Activated B cell treated with CpG ODN at 0.5 μM for 24 hours (primary cell): ENCODE measurements at regions not wholly inside any gene's neighbourhood (a gene's known extent, or its start where the extent isn't known, plus 50 kb on each side); places are given as distances from the start of the nearest gene placed in this dataset.

Source experiments
- ATAC-seq: fragments of 200-7000 bp; cut with Tn5 transposase; one replicate; pipeline ENCODE4 v1.10.0; 2021; ENCODE audit warnings: low read depth, mild to moderate bottlenecking, moderate library complexity
- CTCF ChIA-PET: fragments of 350-600 bp; sonication (Branson Sonifier 250); formaldehyde crosslinking; loops from one replicate; lab custom pipeline; 2021; ENCODE audit warnings: antibody characterized with exemption; lab: Charles Lee
- POLR2A ChIA-PET: fragments of 350-600 bp; sonication (Branson Sonifier 250); formaldehyde crosslinking; loops from one replicate; lab custom pipeline; 2021; ENCODE audit warnings: antibody characterized with exemption; lab: Charles Lee
- DNase-seq: peaks from one replicate; pipeline ENCODE4 v3.0.0; 2022
- H3K27ac Mint-ChIP-seq: one replicate; pipeline ENCODE4 v1.8.0; 2020; ENCODE audit warnings: mixed read lengths
- H3K27me3 Mint-ChIP-seq: one replicate; pipeline ENCODE4 v1.8.0; 2021; ENCODE audit warnings: mixed read lengths
- H3K36me3 Mint-ChIP-seq: one replicate; pipeline ENCODE4 v1.8.0; 2021; ENCODE audit warnings: low read depth, mixed read lengths
- H3K4me1 Mint-ChIP-seq: one replicate; pipeline ENCODE4 v1.8.0; 2021; ENCODE audit warnings: mixed read lengths
- H3K4me3 Mint-ChIP-seq: one replicate; pipeline ENCODE4 v1.8.0; 2020; ENCODE audit warnings: mild to moderate bottlenecking, mixed read lengths
- H3K9me3 Mint-ChIP-seq: one replicate; pipeline ENCODE4 v1.8.0; 2020; ENCODE audit warnings: mixed read lengths
- CTCF ChIP-seq: fragments of 200-600 bp; IDR thresholded peaks from one replicate; pipeline ENCODE4 v1.8.0; 2022; ENCODE audit warnings: antibody characterized with exemption, mild to moderate bottlenecking
- intact Hi-C: fragments of 100-400 bp; cut with micrococcal nuclease; formaldehyde crosslinking; loops from one replicate; pipeline ENCODE4 v1.15.1; 2024

GRCh38 chr1:9179463-9180110 is 50.7 kb upstream of the GPR157 start:
- Mint-ChIP-seq H3K36me3 (peaks cover 1% of the 10 kb centered on the region), H3K27ac (no peak overlapping the region), H3K9me3 (no peaks in the 10 kb centered on the region), H3K27me3 (peaks cover 23% of the 10 kb centered on the region), H3K4me3 (no peak overlapping the region), H3K4me1 (peaks cover 19% of the 10 kb centered on the region)
- ATAC-seq (peak; percentile 32), DNase-seq (no peak)
- CTCF ChIA-PET: interaction anchor here (0.9 to 1.8 kb wide), 5 partner anchors 9 to 277 kb away, joined by 3 to 12 read pairs (median 5); no protein-coding TSS in a partner anchor
- intact Hi-C loops: loop anchor here (5.0 kb wide), 1 partner anchor 37 kb away; no protein-coding TSS in a partner anchor
- no peak for TF ChIP-seq CTCF
- POLR2A ChIA-PET: no interaction called here

- ChIA-PET CTCF (interaction anchor here (0.6 to 1.8 kb wide), 9 partner anchors 8 to 276 kb away, joined by 3 to 12 read pairs (median 3); no protein-coding TSS in a partner anchor), POLR2A (interaction anchor here (0.6 kb wide), 1 partner anchor 38 kb away, joined by 8 read pairs; no protein-coding TSS in a partner anchor)
- no peak for ATAC-seq
- peaks cover 21% of the 10 kb centered on the region for H3K27me3 Mint-ChIP-seq
- H3K27ac Mint-ChIP-seq: no peak overlapping the region
- intact Hi-C loops: loop anchor here (5.0 kb wide), 1 partner anchor 38 kb away; no protein-coding TSS in a partner anchor
- no peak overlapping the region for H3K4me3 Mint-ChIP-seq
- H3K9me3 Mint-ChIP-seq: no peaks in the 10 kb centered on the region
- peaks cover 1% of the 10 kb centered on the region for H3K36me3 Mint-ChIP-seq
- no peak for TF ChIP-seq CTCF
- peaks cover 19% of the 10 kb centered on the region for H3K4me1 Mint-ChIP-seq
- no peak for DNase-seq
Observed at GRCh38 chr1:9180111-9180819, 51.4 kb upstream of the GPR157 start.

GRCh38 chr1:9181176-9181906 is 52.4 kb upstream of the GPR157 start:
- H3K4me1 Mint-ChIP-seq: peaks cover 19% of the 10 kb centered on the region
- no peak overlapping the region for H3K27ac Mint-ChIP-seq
- ChIA-PET CTCF (interaction anchor here (0.7 to 1.8 kb wide), 6 partner anchors 9 to 71 kb away, joined by 3 to 12 read pairs (median 4); no protein-coding TSS in a partner anchor), POLR2A (interaction anchor here (0.6 kb wide), 1 partner anchor 39 kb away, joined by 8 read pairs; no protein-coding TSS in a partner anchor)
- intact Hi-C loops: loop anchor here (1.0 to 5.0 kb wide), 4 partner anchors 15 to 310 kb away; no protein-coding TSS in a partner anchor
- no peaks in the 10 kb centered on the region for H3K9me3 Mint-ChIP-seq
- H3K36me3 Mint-ChIP-seq: peaks cover 1% of the 10 kb centered on the region
- peak; percentile 73 for DNase-seq
- H3K4me3 Mint-ChIP-seq: peak overlapping the region; percentile 82
- H3K27me3 Mint-ChIP-seq: peaks cover 19% of the 10 kb centered on the region
- ATAC-seq: peak; percentile 59
- TF ChIP-seq CTCF: peak; percentile 91

- ATAC-seq: peak; percentile 40
- Mint-ChIP-seq H3K4me3 (peak overlapping the region; percentile 82), H3K4me1 (peaks cover 19% of the 10 kb centered on the region), H3K27ac (no peak overlapping the region), H3K36me3 (peaks cover 1% of the 10 kb centered on the region), H3K27me3 (peaks cover 15% of the 10 kb centered on the region), H3K9me3 (no peaks in the 10 kb centered on the region)
- TF ChIP-seq CTCF: no peak
- intact Hi-C loops: loop anchor here (1.0 to 5.0 kb wide), 4 partner anchors 14 to 309 kb away; no protein-coding TSS in a partner anchor
- DNase-seq: no peak
- ChIA-PET CTCF (interaction anchor here (1.0 kb wide), 1 partner anchor 47 kb away, joined by 3 read pairs; no protein-coding TSS in a partner anchor), POLR2A (no interaction called here)
Observed at GRCh38 chr1:9181990-9182783, 52.4 kb upstream of the H6PD start.
